ENCODE measurements at regions not wholly inside any gene's neighbourhood (a gene's known extent, or its start where the extent isn't known, plus 50 kb on each side); places are given as distances from the start of the nearest gene placed in this dataset.
"Not testable (repeated sequence)": the region's sequence is repeated elsewhere in the genome, so short reads cannot be mapped to it uniquely, and the experiment has no call there.

GRCh38 chr3:3355442-3355841 lies 176.0 kb upstream of the CRBN start:
- FAIRE-seq (no peak), DNase-seq (ENCODE audit: extremely low spot score, insufficient read length, low read depth) (no peak)

GRCh38 chr3:3353153-3353552 lies 173.7 kb upstream of the CRBN start:
- DNase-seq (ENCODE audit: extremely low spot score, insufficient read length, low read depth) (no peak), FAIRE-seq (no peak)

- no peak for DNase-seq (ENCODE audit: extremely low spot score, insufficient read length, low read depth)
- FAIRE-seq = no peak
These were observed 171.7 kb upstream of the CRBN start for GRCh38 chr3:3351226-3351625.

- not testable (repeated sequence) for FAIRE-seq; DNase-seq (ENCODE audit: extremely low spot score, insufficient read length, low read depth)
These were observed 167.6 kb upstream of the CRBN start for GRCh38 chr3:3347056-3347455.

GRCh38 chr3:3346556-3346955 lies 167.1 kb upstream of the CRBN start:
- FAIRE-seq (no peak), DNase-seq (ENCODE audit: extremely low spot score, insufficient read length, low read depth) (no peak)

- no peak for FAIRE-seq
- DNase-seq (ENCODE audit: extremely low spot score, insufficient read length, low read depth) = no peak
These were observed 162.7 kb upstream of the CRBN start for GRCh38 chr3:3342141-3342540.

- DNase-seq (ENCODE audit: extremely low spot score, insufficient read length, low read depth) = no peak
- FAIRE-seq = no peak
These were observed 161.7 kb upstream of the CRBN start for GRCh38 chr3:3340965-3341895.

- FAIRE-seq = no peak
- no peak for DNase-seq (ENCODE audit: extremely low spot score, insufficient read length, low read depth)
These were observed 161.0 kb upstream of the CRBN start for GRCh38 chr3:3340526-3340925.

GRCh38 chr3:3335903-3336302 lies 156.4 kb upstream of the CRBN start:
- no peak for FAIRE-seq

GRCh38 chr3:3334491-3334890 lies 155.0 kb upstream of the CRBN start:
- FAIRE-seq (no peak), DNase-seq (ENCODE audit: extremely low spot score, insufficient read length, low read depth) (no peak)

More at GRCh38 chr3:3335903-3336302, 156.4 kb upstream of the CRBN start:
- DNase-seq (ENCODE audit: extremely low spot score, insufficient read length, low read depth) = no peak

- no peak for DNase-seq (ENCODE audit: extremely low spot score, insufficient read length, low read depth)
- no peak for FAIRE-seq
These were observed 154.1 kb upstream of the CRBN start for GRCh38 chr3:3333571-3333970.

- FAIRE-seq (no peak), DNase-seq (ENCODE audit: extremely low spot score, insufficient read length, low read depth) (no peak)
These were observed 137.0 kb upstream of the CRBN start for GRCh38 chr3:3316521-3316920.

- FAIRE-seq (no peak), DNase-seq (ENCODE audit: extremely low spot score, insufficient read length, low read depth) (no peak)
These were observed 136.4 kb upstream of the CRBN start for GRCh38 chr3:3315846-3316245.

GRCh38 chr3:3309887-3310286 lies 130.4 kb upstream of the CRBN start:
- FAIRE-seq (no peak), DNase-seq (ENCODE audit: extremely low spot score, insufficient read length, low read depth) (no peak)

- no peak for FAIRE-seq
- no peak for DNase-seq (ENCODE audit: extremely low spot score, insufficient read length, low read depth)
These were observed 129.3 kb upstream of the CRBN start for GRCh38 chr3:3308809-3309208.

GRCh38 chr3:3307491-3307890 lies 128.0 kb upstream of the CRBN start:
- DNase-seq (ENCODE audit: extremely low spot score, insufficient read length, low read depth) (no peak), FAIRE-seq (no peak)

- FAIRE-seq = no peak
- no peak for DNase-seq (ENCODE audit: extremely low spot score, insufficient read length, low read depth)
These were observed 126.3 kb upstream of the CRBN start for GRCh38 chr3:3305841-3306240.

- no peak for FAIRE-seq
These were observed 125.6 kb upstream of the CRBN start for GRCh38 chr3:3305084-3305483.

GRCh38 chr3:3303636-3304035 lies 124.1 kb upstream of the CRBN start:
- FAIRE-seq = no peak

More at GRCh38 chr3:3305084-3305483, 125.6 kb upstream of the CRBN start:
- DNase-seq (ENCODE audit: extremely low spot score, insufficient read length, low read depth) = no peak

GRCh38 chr3:3302964-3303363 lies 123.5 kb upstream of the CRBN start:
- FAIRE-seq = no peak

More at GRCh38 chr3:3303636-3304035, 124.1 kb upstream of the CRBN start:
- DNase-seq (ENCODE audit: extremely low spot score, insufficient read length, low read depth) = no peak

GRCh38 chr3:3301476-3301875 lies 122.0 kb upstream of the CRBN start:
- FAIRE-seq = no peak
- DNase-seq (ENCODE audit: extremely low spot score, insufficient read length, low read depth) = no peak

More at GRCh38 chr3:3302964-3303363, 123.5 kb upstream of the CRBN start:
- no peak for DNase-seq (ENCODE audit: extremely low spot score, insufficient read length, low read depth)

GRCh38 chr3:3296979-3297381 lies 117.5 kb upstream of the CRBN start:
- no peak for DNase-seq (ENCODE audit: extremely low spot score, insufficient read length, low read depth)
- FAIRE-seq = no peak

Data from GM18507 (cell line).